HUES6 (cell line): ENCODE measurements at regions not wholly inside any gene's neighbourhood (a gene's known extent, or its start where the extent isn't known, plus 50 kb on each side); places are given as distances from the start of the nearest gene placed in this dataset.
"Not testable (repeated sequence)": the region's sequence is repeated elsewhere in the genome, so short reads cannot be mapped to it uniquely, and the experiment has no call there.

Experiments used
- H3K27ac ChIP-seq: 2 replicates; pipeline ENCODE4 v1.7.0; 2013; ENCODE audit warnings: low read depth, mild to moderate bottlenecking, low read length, inconsistent platforms
- H3K27me3 ChIP-seq: 2 replicates; pipeline ENCODE4 v1.6.1; 2013; ENCODE audit warnings: low read length; ENCODE audit not compliant: control insufficient read depth, insufficient read depth
- H3K36me3 ChIP-seq: 2 replicates; pipeline ENCODE4 v1.6.1; 2013; ENCODE audit warnings: low read length; ENCODE audit not compliant: control insufficient read depth, insufficient read depth
- H3K4me1 ChIP-seq: 2 replicates; pipeline ENCODE4 v1.6.1; 2013; ENCODE audit warnings: low read length; ENCODE audit not compliant: control insufficient read depth, insufficient read depth
- H3K4me3 ChIP-seq: 2 replicates; pipeline ENCODE4 v1.5.1; 2013; ENCODE audit warnings: low read depth, low read length
- H3K9ac ChIP-seq: one replicate; pipeline ENCODE4 v1.6.1; 2013; ENCODE audit warnings: mild to moderate bottlenecking, low read length
- H3K9me3 ChIP-seq: 2 replicates; pipeline ENCODE4 v1.6.1; 2013; ENCODE audit warnings: low read depth, low read length; ENCODE audit not compliant: control insufficient read depth, insufficient read depth

DNA sequence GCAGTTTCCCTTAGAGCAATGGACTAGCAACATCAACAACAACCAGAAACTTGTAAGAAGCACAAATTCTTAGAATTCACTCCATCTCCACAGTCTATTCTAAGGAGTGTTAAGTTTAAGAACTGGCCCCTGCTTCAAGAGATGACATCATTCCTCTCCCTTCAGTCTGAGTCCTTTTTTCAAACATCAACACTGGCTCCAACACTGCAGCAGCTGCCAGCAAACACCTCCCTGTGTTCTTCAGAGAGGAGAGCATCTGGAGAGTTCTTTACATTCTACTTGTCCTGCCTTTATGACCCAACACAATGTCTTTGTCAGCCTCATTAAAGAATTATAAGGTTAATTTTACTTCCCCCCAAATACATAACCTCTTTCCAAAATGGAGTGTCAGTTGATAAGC is 122.3 kb downstream of the HNMT start:
- H3K36me3 ChIP-seq: no peaks in the 10 kb centered on the region
- no peaks in the 10 kb centered on the region for H3K27me3 ChIP-seq
- H3K9ac ChIP-seq: no peak overlapping the region
- no peak overlapping the region for H3K4me3 ChIP-seq
- H3K9me3 ChIP-seq: no peaks in the 10 kb centered on the region
- no peaks in the 10 kb centered on the region for H3K4me1 ChIP-seq
- H3K27ac ChIP-seq: no peak overlapping the region

DNA sequence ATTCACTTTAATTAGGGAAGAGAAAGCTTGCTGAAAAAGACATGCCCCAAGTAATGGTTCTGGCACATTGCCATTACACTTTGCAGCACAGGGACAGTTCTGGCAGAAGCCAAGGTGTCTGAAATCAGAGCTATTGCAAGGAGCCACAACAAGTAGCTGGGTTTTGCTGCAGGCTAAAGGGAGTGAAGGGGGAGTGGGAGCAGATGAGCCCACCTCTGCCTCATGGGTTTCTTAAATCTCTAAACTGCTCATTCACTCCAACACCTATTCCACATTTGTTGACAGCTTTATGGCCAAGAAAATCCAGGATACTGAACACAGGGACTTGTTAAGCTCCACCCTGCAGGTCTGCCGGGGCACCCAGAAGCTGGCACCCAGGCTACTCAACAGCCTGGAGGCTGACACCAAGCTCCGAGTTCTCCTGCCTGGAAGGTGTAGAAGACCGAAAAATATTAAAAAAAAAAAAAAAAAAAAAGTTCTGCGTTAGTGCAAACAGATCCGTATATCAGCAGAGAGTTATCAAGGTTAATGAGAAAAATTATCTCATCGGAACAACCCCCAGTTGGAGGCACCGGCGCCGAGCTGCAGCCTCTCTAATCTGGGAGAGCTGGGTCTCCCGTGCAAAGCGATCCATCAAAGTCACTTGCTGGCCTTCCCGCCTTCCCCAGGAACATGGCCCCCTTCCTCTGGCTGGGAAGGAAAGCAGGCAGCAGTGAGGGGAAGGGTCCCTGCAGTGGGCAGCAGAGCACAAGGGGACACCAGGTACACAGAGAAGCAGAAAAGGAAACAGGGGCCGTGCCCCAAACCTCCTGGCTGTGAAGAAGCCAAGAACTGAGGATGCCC is 123.7 kb downstream of the HNMT start:
- Histone ChIP-seq H3K9ac (no peak overlapping the region), H3K27ac (no peak overlapping the region), H3K4me1 (no peaks in the 10 kb centered on the region)

DNA sequence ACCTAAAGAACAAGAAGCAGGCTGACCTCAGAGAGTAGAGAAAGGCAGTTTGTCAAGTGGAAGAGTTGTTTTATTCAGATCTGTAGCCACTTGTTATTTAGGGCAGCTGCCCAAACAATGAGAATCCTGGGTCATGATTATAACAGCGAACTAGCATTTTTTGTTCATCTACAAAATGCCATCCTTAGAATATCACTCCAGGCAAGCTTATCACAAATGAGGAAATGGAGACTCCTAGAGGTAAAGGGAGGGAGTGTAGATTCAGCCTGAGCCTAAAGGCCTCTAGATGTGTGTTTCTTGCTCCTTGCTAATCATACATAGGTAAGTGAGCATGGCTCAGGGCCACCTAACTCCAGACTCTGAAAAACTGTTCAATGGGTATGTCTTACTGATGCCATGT is 126.1 kb downstream of the HNMT start:
- H3K9me3 ChIP-seq: no peaks in the 10 kb centered on the region
- no peaks in the 10 kb centered on the region for H3K36me3 ChIP-seq
- H3K27ac ChIP-seq: no peak overlapping the region
- H3K4me1 ChIP-seq: peaks cover 13% of the 10 kb centered on the region
- no peaks in the 10 kb centered on the region for H3K27me3 ChIP-seq
- H3K4me3 ChIP-seq: no peak overlapping the region
- H3K9ac ChIP-seq: no peak overlapping the region

More for the DNA sequence above, 123.7 kb downstream of the HNMT start:
- H3K36me3 ChIP-seq: no peaks in the 10 kb centered on the region
- no peaks in the 10 kb centered on the region for H3K9me3 ChIP-seq
- H3K4me3 ChIP-seq: no peak overlapping the region
- no peaks in the 10 kb centered on the region for H3K27me3 ChIP-seq

DNA sequence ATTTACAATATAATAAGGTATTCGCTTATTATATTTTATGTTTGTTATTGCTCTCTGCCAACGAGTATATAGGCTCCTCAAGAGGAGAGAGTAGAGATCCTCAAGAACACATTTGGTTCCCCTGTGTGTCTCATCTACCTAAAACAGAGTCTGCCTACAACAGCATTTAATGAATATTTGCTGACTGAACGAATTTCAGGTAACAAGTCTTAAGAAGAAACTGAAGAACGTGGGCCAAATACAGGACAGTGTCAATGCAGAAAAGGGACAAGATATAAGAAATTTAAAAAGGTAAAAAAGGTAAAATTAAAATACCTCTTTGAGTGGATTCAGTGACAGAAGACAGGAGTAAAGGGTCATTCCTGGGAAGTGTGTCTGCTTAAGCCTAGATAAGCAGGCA is 129.2 kb downstream of the HNMT start:
- H3K27me3 ChIP-seq: no peaks in the 10 kb centered on the region
- no peak overlapping the region for H3K27ac ChIP-seq
- H3K36me3 ChIP-seq: no peaks in the 10 kb centered on the region
- no peak overlapping the region for H3K9ac ChIP-seq
- H3K4me1 ChIP-seq: peaks cover 13% of the 10 kb centered on the region
- H3K9me3 ChIP-seq: no peaks in the 10 kb centered on the region
- H3K4me3 ChIP-seq: no peak overlapping the region

DNA sequence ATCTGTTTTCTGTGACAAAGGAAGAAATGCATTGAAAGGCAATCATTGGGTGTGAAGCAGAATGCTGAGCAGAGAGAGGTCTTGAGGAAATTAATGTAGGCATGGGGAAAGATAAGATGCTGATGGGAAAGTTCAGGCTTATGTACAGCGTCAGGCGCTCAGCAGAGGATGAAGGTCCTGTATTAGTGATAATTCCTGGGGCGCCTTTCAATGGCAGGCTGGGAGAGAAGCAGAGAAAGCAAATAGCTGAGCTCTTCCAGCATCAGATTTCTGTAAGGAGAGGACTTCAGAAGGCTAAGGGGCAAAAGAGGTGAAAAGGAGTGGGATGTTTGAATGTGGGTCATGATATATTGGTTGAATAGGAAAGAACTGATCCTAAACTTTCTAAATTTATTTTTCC is 129.8 kb downstream of the HNMT start:
- Histone ChIP-seq H3K27me3 (no peaks in the 10 kb centered on the region), H3K36me3 (no peaks in the 10 kb centered on the region), H3K27ac (no peak overlapping the region), H3K9me3 (no peaks in the 10 kb centered on the region), H3K4me3 (no peak overlapping the region), H3K4me1 (peaks cover 13% of the 10 kb centered on the region), H3K9ac (no peak overlapping the region)

DNA sequence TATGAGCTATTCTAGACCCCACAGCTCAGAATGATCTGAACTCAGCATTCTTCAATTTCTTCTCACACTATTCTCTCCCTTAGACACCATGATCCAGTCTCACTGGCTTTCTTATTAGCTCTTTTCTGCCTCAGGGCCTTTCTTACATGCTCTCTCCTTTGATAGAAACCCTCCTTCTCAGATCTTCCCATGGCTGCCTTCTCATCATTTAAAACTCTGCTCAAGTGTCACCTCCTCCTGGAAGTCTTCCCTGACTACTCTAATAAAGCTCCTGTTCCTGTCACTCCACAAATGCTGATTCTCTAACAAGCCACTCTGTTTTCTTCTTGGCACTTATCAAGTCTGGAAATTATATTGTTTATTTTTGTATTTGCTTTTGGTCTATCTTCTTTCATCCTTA is 131.1 kb downstream of the HNMT start:
- H3K27me3 ChIP-seq: no peaks in the 10 kb centered on the region
- H3K27ac ChIP-seq: no peak overlapping the region
- no peak overlapping the region for H3K9ac ChIP-seq
- no peaks in the 10 kb centered on the region for H3K9me3 ChIP-seq
- H3K4me3 ChIP-seq: no peak overlapping the region
- no peaks in the 10 kb centered on the region for H3K36me3 ChIP-seq
- peaks cover 13% of the 10 kb centered on the region for H3K4me1 ChIP-seq

DNA sequence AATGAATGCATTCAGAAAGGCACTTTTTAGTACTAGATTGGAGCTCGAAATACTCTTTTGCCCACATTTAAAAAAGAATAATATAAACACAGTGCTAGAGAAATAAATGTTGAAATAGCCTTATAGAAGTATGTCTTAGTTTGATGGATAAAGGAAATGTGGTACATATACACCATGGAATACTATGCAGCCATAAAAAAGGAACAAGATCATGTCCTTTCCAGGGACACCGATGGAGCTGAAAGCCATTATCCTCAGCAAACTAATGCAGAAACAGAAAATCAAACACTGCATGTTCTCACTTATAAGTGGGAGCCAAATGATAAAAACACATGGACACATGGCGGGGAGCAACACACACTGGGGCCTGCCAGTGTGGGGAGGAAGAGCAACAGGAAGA is 135.0 kb downstream of the HNMT start:
- not testable (repeated sequence) for H3K27me3 ChIP-seq, H3K27ac ChIP-seq, H3K4me3 ChIP-seq, H3K9me3 ChIP-seq, H3K36me3 ChIP-seq, H3K4me1 ChIP-seq, H3K9ac ChIP-seq

DNA sequence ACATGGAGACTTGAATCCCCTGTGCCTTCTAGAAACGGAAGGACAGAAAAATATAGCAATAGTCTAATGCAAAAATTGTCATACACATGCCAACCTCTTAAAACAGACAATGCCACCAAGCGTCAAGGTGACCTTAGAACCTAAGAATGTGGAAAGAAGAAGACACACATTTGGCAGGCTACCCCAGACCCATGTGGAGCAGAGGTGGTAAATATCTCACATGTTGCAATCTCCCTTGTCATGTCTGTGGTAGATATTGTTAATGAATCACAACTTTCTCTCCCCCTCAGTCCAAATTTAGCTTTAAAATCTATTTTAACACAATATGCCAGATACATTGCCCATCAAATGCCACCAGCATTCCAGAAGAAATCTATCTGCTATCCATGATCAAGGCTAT is 137.4 kb downstream of the HNMT start:
- Histone ChIP-seq H3K27ac (no peak overlapping the region), H3K36me3 (no peaks in the 10 kb centered on the region), H3K4me3 (no peak overlapping the region), H3K9ac (no peak overlapping the region), H3K27me3 (no peaks in the 10 kb centered on the region), H3K9me3 (no peaks in the 10 kb centered on the region), H3K4me1 (peaks cover 5% of the 10 kb centered on the region; the same call in 1 of the 2 replicates)

DNA sequence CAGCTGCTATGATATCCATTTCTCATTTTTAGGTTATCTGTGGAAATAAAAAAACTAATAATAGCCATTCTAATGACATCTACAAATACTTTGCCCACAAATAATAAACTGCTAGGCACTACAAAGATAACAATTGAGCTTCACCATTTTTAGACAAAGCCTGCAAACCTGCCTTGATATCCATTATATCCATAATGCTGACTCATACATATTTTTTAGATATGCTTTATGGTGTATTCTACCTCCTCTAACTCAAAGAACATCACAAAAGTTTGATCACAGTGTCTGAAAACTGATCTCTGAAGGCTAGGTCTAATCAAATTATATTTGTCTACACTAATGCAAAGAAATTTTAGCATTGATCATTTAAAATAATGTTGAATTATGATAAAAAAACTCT is 138.4 kb downstream of the HNMT start:
- Histone ChIP-seq H3K36me3 (no peaks in the 10 kb centered on the region), H3K27me3 (no peaks in the 10 kb centered on the region), H3K9me3 (no peaks in the 10 kb centered on the region), H3K27ac (no peak overlapping the region), H3K9ac (no peak overlapping the region), H3K4me3 (no peak overlapping the region), H3K4me1 (peaks cover 5% of the 10 kb centered on the region; the same call in 1 of the 2 replicates)

DNA sequence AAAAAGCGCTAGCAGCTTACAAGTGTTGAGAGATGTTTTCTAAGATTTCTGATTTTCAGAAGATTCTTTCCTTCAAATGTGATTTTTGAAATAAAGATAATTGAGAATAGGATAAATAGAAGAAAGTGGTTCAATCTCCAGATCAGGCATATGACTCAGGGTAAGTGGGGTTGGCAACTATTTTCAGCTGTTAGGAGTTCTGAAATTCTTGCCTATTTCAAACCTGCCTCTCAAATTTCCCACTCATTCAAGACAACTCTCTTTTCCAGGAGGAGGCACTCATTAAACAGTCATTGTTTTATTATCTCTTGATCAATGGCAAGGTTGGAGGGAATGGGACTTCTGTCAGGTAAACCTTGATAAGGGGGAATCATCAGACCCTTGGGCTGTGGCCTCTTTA is 138.9 kb downstream of the HNMT start:
- Histone ChIP-seq H3K9me3 (no peaks in the 10 kb centered on the region), H3K4me1 (peaks cover 5% of the 10 kb centered on the region; the same call in 1 of the 2 replicates), H3K9ac (no peak overlapping the region), H3K4me3 (no peak overlapping the region), H3K27ac (no peak overlapping the region), H3K27me3 (no peaks in the 10 kb centered on the region), H3K36me3 (no peaks in the 10 kb centered on the region)

DNA sequence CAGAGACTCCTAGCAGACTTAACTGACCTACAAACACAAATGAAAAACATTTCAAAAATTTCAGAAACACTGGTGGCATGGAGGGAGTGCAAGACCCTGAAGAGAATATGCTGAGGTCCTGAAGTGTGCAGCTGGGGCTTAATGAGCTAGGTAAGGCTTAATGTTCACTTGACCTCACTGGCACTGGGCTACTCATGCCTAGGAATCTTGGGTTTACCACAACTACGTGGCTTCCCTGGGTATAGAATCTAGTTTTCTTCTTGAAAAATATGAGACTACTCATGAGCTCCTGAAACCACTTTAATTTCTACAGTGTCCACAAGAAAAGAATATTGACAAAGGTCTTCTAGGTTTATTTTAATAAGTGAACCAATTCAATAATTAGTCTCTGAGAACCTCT is 139.8 kb downstream of the HNMT start:
- no peak overlapping the region for H3K4me3 ChIP-seq
- no peak overlapping the region for H3K27ac ChIP-seq
- H3K4me1 ChIP-seq: peaks cover 5% of the 10 kb centered on the region; the same call in 1 of the 2 replicates
- H3K36me3 ChIP-seq: no peaks in the 10 kb centered on the region
- no peaks in the 10 kb centered on the region for H3K9me3 ChIP-seq
- no peaks in the 10 kb centered on the region for H3K27me3 ChIP-seq
- H3K9ac ChIP-seq: no peak overlapping the region
